H9 (cell line): ENCODE measurements at regions not wholly inside any gene's neighbourhood (a gene's known extent, or its start where the extent isn't known, plus 50 kb on each side); places are given as distances from the start of the nearest gene placed in this dataset.

Experiments
- DNase-seq: peaks from one replicate; pipeline ENCODE4 v3.0.0-alpha.2; 2017
- H2AFZ ChIP-seq: one replicate; pipeline ENCODE4 v1.6.1; 2013; ENCODE audit warnings: mild to moderate bottlenecking, low read length, control low read depth, moderate library complexity
- H2AK5ac ChIP-seq: 2 replicates; pipeline ENCODE4 v1.6.1; 2013; ENCODE audit warnings: low read length, control low read depth, mixed read lengths; ENCODE audit not compliant: insufficient read length
- H2BK120ac ChIP-seq: one replicate; pipeline ENCODE4 v1.6.1; 2013; ENCODE audit warnings: low read depth, mild to moderate bottlenecking, low read length, control low read depth, inconsistent platforms; ENCODE audit not compliant: poor library complexity, severe bottlenecking
- H2BK12ac ChIP-seq: 2 replicates; pipeline ENCODE4 v1.6.1; 2013; ENCODE audit warnings: low read length, control low read depth, mixed read lengths, low read depth; ENCODE audit not compliant: insufficient read length
- H2BK15ac ChIP-seq: 2 replicates; pipeline ENCODE4 v1.6.1; 2013; ENCODE audit warnings: low read depth, low read length, control low read depth
- H2BK20ac ChIP-seq: one replicate; pipeline ENCODE4 v1.6.1; 2013; ENCODE audit warnings: low read depth, mild to moderate bottlenecking, low read length, control low read depth, inconsistent platforms; ENCODE audit not compliant: poor library complexity, severe bottlenecking
- H2BK5ac ChIP-seq: 2 replicates; pipeline ENCODE4 v1.6.1; 2013; ENCODE audit warnings: low read length, control low read depth, mixed read lengths; ENCODE audit not compliant: insufficient read length
- H3K14ac ChIP-seq: 2 replicates; pipeline ENCODE4 v1.6.1; 2013; ENCODE audit warnings: low read length, control low read depth; ENCODE audit not compliant: insufficient read depth
- H3K18ac ChIP-seq: 2 replicates; pipeline ENCODE4 v1.6.1; 2013; ENCODE audit warnings: low read depth, mild to moderate bottlenecking, mixed read lengths, low read length, control low read depth; ENCODE audit not compliant: insufficient read length
- H3K23ac ChIP-seq: 2 replicates; pipeline ENCODE4 v1.6.1; 2013; ENCODE audit warnings: low read length, control low read depth, mixed read lengths, low read depth; ENCODE audit not compliant: insufficient read length
- H3K23me2 ChIP-seq: 2 replicates; pipeline ENCODE4 v1.6.1; 2013; ENCODE audit warnings: low read depth, mild to moderate bottlenecking, mixed read lengths, low read length, control low read depth; ENCODE audit not compliant: insufficient read length, poor library complexity, severe bottlenecking
- H3K27ac ChIP-seq: 2 replicates; pipeline ENCODE4 v1.5.1; 2013; ENCODE audit warnings: low read length, control low read depth, mixed read lengths, low read depth; ENCODE audit not compliant: insufficient read length
- H3K27me3 ChIP-seq: 2 replicates; pipeline ENCODE4 v1.6.1; 2013; ENCODE audit warnings: low read length, control low read depth, inconsistent platforms; ENCODE audit not compliant: insufficient read depth
- H3K4ac ChIP-seq: 2 replicates; pipeline ENCODE4 v1.6.1; 2013; ENCODE audit warnings: low read depth, mild to moderate bottlenecking, control low read depth, inconsistent platforms, low read length, moderate library complexity
- H3K4me1 ChIP-seq: 2 replicates; pipeline ENCODE4 v1.6.1; 2013; ENCODE audit warnings: low read length, control low read depth, inconsistent platforms; ENCODE audit not compliant: insufficient read depth
- H3K4me2 ChIP-seq: 2 replicates; pipeline ENCODE4 v1.6.1; 2013; ENCODE audit warnings: low read length, control low read depth, mixed read lengths; ENCODE audit not compliant: insufficient read length, insufficient read depth
- H3K56ac ChIP-seq: 2 replicates; pipeline ENCODE4 v1.6.1; 2013; ENCODE audit warnings: low read depth, mild to moderate bottlenecking, mixed read lengths, low read length, control low read depth; ENCODE audit not compliant: insufficient read length
- H3K79me1 ChIP-seq: 2 replicates; pipeline ENCODE4 v1.6.1; 2013; ENCODE audit warnings: low read depth, mild to moderate bottlenecking, moderate library complexity, low read length, control low read depth, inconsistent platforms; ENCODE audit not compliant: insufficient read depth, poor library complexity, severe bottlenecking
- H3K79me2 ChIP-seq: 2 replicates; pipeline ENCODE4 v1.6.1; 2013; ENCODE audit warnings: low read length, control low read depth, inconsistent platforms; ENCODE audit not compliant: insufficient read depth
- H3K9ac ChIP-seq: 2 replicates; pipeline ENCODE4 v1.6.1; 2013; ENCODE audit warnings: low read length, control low read depth, mixed read lengths; ENCODE audit not compliant: insufficient read length; ENCODE audit errors: extremely low read depth
- H3K9me3 ChIP-seq: one replicate; pipeline ENCODE4 v1.6.1; 2013; ENCODE audit warnings: low read depth, low read length, inconsistent platforms; ENCODE audit not compliant: control insufficient read depth
- H3T11ph ChIP-seq: one replicate; pipeline ENCODE4 v1.6.1; 2013; ENCODE audit warnings: mild to moderate bottlenecking, low read length, control low read depth, inconsistent platforms
- H4K20me1 ChIP-seq: one replicate; pipeline ENCODE4 v1.6.1; 2013; ENCODE audit not compliant: control insufficient read depth, insufficient read length, insufficient read depth
- H4K5ac ChIP-seq: 2 replicates; pipeline ENCODE4 v1.6.1; 2013; ENCODE audit warnings: low read depth, mild to moderate bottlenecking, mixed read lengths, low read length, control low read depth; ENCODE audit not compliant: insufficient read length
- H4K8ac ChIP-seq: replicated peaks from 2 replicates; pipeline ENCODE4 v1.6.1; 2013; ENCODE audit warnings: low read length, control low read depth, mixed read lengths, low read depth; ENCODE audit not compliant: insufficient read length
- H4K91ac ChIP-seq: 2 replicates; pipeline ENCODE4 v1.6.1; 2013; ENCODE audit warnings: low read depth, mild to moderate bottlenecking, moderate library complexity, mixed read lengths, low read length, control low read depth; ENCODE audit not compliant: insufficient read length
- H3K27ac Mint-ChIP-seq, 3 experiments: 2 replicates in 2 of 3; 3 replicates in 1 of 3; pipeline ENCODE4 v1.8.0; 2020 to 2021; ENCODE audit warnings: mixed read lengths in 3 of 3, mild to moderate bottlenecking in 1 of 3, moderate library complexity in 1 of 3
- H3K27me3 Mint-ChIP-seq: 2 replicates; pipeline ENCODE4 v1.8.0; 2021; ENCODE audit warnings: low read depth, mild to moderate bottlenecking, moderate library complexity, mixed read lengths
- H3K36me3 Mint-ChIP-seq, 3 experiments: 2 replicates in 2 of 3; 3 replicates in 1 of 3; pipeline ENCODE4 v1.8.0; 2020 to 2021; ENCODE audit warnings: low read depth in 3 of 3, mixed read lengths in 3 of 3; ENCODE audit not compliant: insufficient read depth in 1 of 3
- H3K4me1 Mint-ChIP-seq, 2 experiments: 2 replicates each; pipeline ENCODE4 v1.8.0; 2020; ENCODE audit warnings: mixed read lengths in 2 of 2
- H3K4me3 Mint-ChIP-seq, 2 experiments: 2 replicates in 1 of 2; 3 replicates in 1 of 2; pipeline ENCODE4 v1.8.0; 2020 to 2021; ENCODE audit warnings: mild to moderate bottlenecking in 2 of 2, mixed read lengths in 2 of 2, moderate library complexity in 1 of 2
- H3K9me3 Mint-ChIP-seq, 2 experiments: 2 replicates in 1 of 2; 3 replicates in 1 of 2; pipeline ENCODE4 v1.8.0; 2020; ENCODE audit warnings: mild to moderate bottlenecking in 2 of 2, mixed read lengths in 2 of 2, moderate library complexity in 1 of 2
- CTCF ChIP-seq: fragments of 200-600 bp; sonication (generic); conservative IDR thresholded peaks from 3 replicates; pipeline ENCODE4 v1.8.0; 2021; ENCODE audit warnings: antibody characterized with exemption, mild to moderate bottlenecking
- WGBS: extraction: QIAGEN DNeasy Blood & Tissue Kit; methylation state at CpG from one replicate; pipeline ENCODE4 v1.1.7; 2013; ENCODE audit warnings: missing lambda C conversion rate, low lambda C conversion rate, mixed read lengths; ENCODE audit not compliant: insufficient read length; ENCODE audit errors: extremely low coverage; 5-methylcytosine and 5-hydroxymethylcytosine counted together

DNA sequence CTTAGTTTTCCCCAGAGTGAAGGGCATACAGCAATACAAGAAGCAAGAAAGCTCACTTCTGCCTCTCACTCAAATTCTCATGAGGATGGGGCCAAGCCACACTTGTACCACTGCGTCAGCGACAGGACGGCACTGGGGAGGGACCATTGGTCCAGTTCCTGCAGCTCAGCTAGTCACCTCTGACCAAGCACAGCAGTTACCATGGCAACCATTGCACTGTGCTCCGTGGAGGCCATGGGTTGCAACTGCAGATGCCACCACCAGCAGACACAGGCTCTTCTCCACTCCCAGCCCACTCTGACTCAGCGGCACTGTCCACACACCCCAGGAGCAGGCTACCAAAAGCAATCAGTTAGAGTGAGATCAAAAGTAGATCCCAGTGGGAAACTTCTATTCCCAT lies 441.1 kb upstream of the ARID1B start:
- H3K9me3 Mint-ChIP-seq = peaks cover 26 to 27% of the 10 kb centered on the region in 2 experiments
- no peak overlapping the region for H3K23ac ChIP-seq
- H3K27ac ChIP-seq = no peak overlapping the region
- TF ChIP-seq CTCF = no peak
- no peak overlapping the region for H3K27ac Mint-ChIP-seq
- H2BK120ac ChIP-seq = no peak overlapping the region
- no peak overlapping the region for H3T11ph ChIP-seq
- no peaks in the 10 kb centered on the region for H3K79me1 ChIP-seq
- no peaks in the 10 kb centered on the region for H3K27me3 ChIP-seq
- H3K18ac ChIP-seq = no peak overlapping the region
- no peak overlapping the region for H4K5ac ChIP-seq
- no peaks in the 10 kb centered on the region for H4K20me1 ChIP-seq
- H2BK20ac ChIP-seq = no peak overlapping the region
- no peak overlapping the region for H2BK12ac ChIP-seq
- no peak overlapping the region for H2AK5ac ChIP-seq
- H4K91ac ChIP-seq = no peak overlapping the region
- H3K4me1 ChIP-seq = no peaks in the 10 kb centered on the region
- no peak overlapping the region for H2AFZ ChIP-seq
- H2BK5ac ChIP-seq = no peak overlapping the region
- no peaks in the 10 kb centered on the region for H3K9me3 ChIP-seq
- no peaks in the 10 kb centered on the region for H3K27me3 Mint-ChIP-seq
- no peak overlapping the region for H3K14ac ChIP-seq
- no peak overlapping the region for H3K4ac ChIP-seq
- H3K79me2 ChIP-seq = no peaks in the 10 kb centered on the region
- H3K4me1 Mint-ChIP-seq = peaks cover 2 to 3% of the 10 kb centered on the region in 2 experiments; a peak in 1 of 4 replicates
- WGBS = no CpG with 5 or more reads among the region's 5 CpGs
- no peak overlapping the region for H2BK15ac ChIP-seq
- H4K8ac ChIP-seq = no peak overlapping the region
- no peak overlapping the region for H3K4me3 Mint-ChIP-seq
- no peak for DNase-seq
- peaks cover 16 to 25% (median 22%) of the 10 kb centered on the region in 3 experiments for H3K36me3 Mint-ChIP-seq
- no peaks in the 10 kb centered on the region for H3K23me2 ChIP-seq
- H3K56ac ChIP-seq = no peak overlapping the region
- no peak overlapping the region for H3K9ac ChIP-seq
- H3K4me2 ChIP-seq = no peak overlapping the region
